Colonic mucosa (tissue), 4 donors: ENCODE measurements at regions not wholly inside any gene's neighbourhood (a gene's known extent, or its start where the extent isn't known, plus 50 kb on each side); places are given as distances from the start of the nearest gene placed in this dataset.

ENCODE experiments used
- DNase-seq: peaks from one replicate; pipeline ENCODE4 v3.0.0-alpha.2; 2020
- H3K27ac ChIP-seq: fragments of 200-600 bp; one replicate; pipeline ENCODE4 v1.8.0; 2021
- H3K27me3 ChIP-seq: fragments of 200-600 bp; one replicate; pipeline ENCODE4 v1.8.0; 2021
- H3K36me3 ChIP-seq: fragments of 200-600 bp; one replicate; pipeline ENCODE4 v1.8.0; 2021
- H3K4me1 ChIP-seq: fragments of 200-600 bp; one replicate; pipeline ENCODE4 v1.8.0; 2021; ENCODE audit warnings: mild to moderate bottlenecking
- H3K4me3 ChIP-seq: fragments of 200-600 bp; one replicate; pipeline ENCODE4 v1.8.0; 2021
- H3K9ac ChIP-seq, 2 donors: one replicate each; pipeline ENCODE4 v1.7.0; 2013; ENCODE audit warnings: control low read depth in 2 of 2, low read depth in 2 of 2, low read length in 2 of 2
- H3K9me3 ChIP-seq: fragments of 200-600 bp; one replicate; pipeline ENCODE4 v1.8.0; 2021
- intact Hi-C: fragments of 100-400 bp; cut with DNase I; formaldehyde crosslinking; loops from one replicate; pipeline ENCODE4 v1.14.1; 2022
- TF ChIP-seq, protein P1 (sequence below): fragments of 200-600 bp; IDR thresholded peaks from one replicate; pipeline ENCODE4 v1.8.0; 2022; ENCODE audit warnings: antibody characterized with exemption, mild to moderate bottlenecking
- donor health status: healthy.
- donor health status: DM: no; HTN: no; CAD: no.
- donor health status: DM: no; HTN: no; CAD: no.

DNA sequence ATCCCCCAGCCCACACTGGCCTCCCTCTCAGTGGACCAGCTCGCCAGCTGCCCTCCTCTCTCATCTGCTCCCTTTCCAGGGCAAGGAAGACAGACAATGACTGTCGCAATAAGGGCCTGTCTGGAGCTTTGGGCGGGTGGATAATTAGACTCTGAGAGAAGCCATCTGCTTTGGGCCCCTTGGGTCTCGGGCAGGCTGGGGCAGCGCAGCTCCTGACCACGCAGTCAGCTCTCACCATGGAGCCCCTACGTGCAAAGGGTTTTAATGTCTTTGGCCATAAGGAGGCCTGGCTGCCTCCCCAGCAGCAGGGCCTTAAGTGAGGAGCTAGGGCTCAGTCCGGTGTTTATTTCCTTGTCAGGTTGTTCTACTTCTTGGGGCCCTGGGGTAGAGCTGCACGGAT, 153.9 kb downstream of the CHST1 start:
- DNase-seq, result no peak

DNA sequence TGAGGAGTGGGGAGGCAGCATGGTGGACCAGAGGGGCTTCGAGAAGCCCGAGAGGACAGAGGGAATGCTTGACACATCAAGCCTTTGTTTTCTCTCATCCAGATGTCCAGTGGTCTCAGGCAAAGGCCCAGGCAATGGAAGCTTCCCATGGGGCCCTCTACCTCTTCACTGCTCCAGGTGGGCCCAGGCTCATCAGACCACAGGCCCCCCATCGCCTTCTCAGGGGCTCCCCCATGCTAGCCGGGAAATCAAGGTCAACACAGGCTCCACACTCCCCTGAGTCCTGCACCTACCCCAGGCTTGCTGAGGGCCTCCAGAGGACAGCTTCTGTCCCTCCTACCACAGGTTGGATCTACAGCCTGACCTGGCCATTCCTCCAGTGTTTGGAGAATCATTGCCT, 157.5 kb downstream of the CHST1 start:
- H3K9ac ChIP-seq, result no peak overlapping the region
- no peak for DNase-seq
- intact Hi-C loops, result no loop called here

More for the DNA sequence above, 153.9 kb downstream of the CHST1 start:
- no peak overlapping the region for H3K9ac ChIP-seq
- no peaks in the 10 kb centered on the region for H3K4me1 ChIP-seq
- H3K27me3 ChIP-seq, result no peaks in the 10 kb centered on the region
- no peak overlapping the region for H3K27ac ChIP-seq
- no peak overlapping the region for H3K4me3 ChIP-seq
- no peaks in the 10 kb centered on the region for H3K9me3 ChIP-seq
- TF ChIP-seq, protein P1, sequence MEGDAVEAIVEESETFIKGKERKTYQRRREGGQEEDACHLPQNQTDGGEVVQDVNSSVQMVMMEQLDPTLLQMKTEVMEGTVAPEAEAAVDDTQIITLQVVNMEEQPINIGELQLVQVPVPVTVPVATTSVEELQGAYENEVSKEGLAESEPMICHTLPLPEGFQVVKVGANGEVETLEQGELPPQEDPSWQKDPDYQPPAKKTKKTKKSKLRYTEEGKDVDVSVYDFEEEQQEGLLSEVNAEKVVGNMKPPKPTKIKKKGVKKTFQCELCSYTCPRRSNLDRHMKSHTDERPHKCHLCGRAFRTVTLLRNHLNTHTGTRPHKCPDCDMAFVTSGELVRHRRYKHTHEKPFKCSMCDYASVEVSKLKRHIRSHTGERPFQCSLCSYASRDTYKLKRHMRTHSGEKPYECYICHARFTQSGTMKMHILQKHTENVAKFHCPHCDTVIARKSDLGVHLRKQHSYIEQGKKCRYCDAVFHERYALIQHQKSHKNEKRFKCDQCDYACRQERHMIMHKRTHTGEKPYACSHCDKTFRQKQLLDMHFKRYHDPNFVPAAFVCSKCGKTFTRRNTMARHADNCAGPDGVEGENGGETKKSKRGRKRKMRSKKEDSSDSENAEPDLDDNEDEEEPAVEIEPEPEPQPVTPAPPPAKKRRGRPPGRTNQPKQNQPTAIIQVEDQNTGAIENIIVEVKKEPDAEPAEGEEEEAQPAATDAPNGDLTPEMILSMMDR, result no peak
- intact Hi-C loops, result no loop called here
- H3K36me3 ChIP-seq, result no peaks in the 10 kb centered on the region

DNA sequence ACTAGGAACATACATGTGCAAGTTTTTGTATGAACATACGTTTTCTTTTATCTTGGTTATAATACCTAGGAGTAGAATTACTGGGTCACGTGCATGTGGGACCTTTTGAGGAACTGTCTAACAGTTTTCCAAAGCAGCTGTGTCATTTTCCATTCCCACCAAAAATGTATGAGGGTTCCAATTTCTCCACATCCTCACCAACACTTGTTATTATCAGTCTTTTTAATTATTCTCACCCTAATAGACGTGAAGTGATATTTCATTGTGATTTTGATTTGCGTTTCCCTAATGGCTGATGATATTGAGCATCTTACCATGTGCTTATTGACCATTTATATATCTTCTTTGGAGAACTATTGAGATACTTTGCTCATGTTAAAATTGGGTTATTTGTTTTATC, 162.1 kb downstream of the CHST1 start:
- Histone ChIP-seq H3K9ac (no peak overlapping the region), H3K27ac (no peak overlapping the region), H3K36me3 (no peaks in the 10 kb centered on the region), H3K27me3 (no peaks in the 10 kb centered on the region), H3K4me1 (no peaks in the 10 kb centered on the region), H3K4me3 (no peak overlapping the region), H3K9me3 (no peaks in the 10 kb centered on the region)
- TF ChIP-seq, protein P1, result no peak
- intact Hi-C loops, result no loop called here
- no peak for DNase-seq

More for the DNA sequence above, 157.5 kb downstream of the CHST1 start:
- Histone ChIP-seq H3K27ac (no peak overlapping the region), H3K36me3 (no peaks in the 10 kb centered on the region), H3K27me3 (no peaks in the 10 kb centered on the region), H3K9me3 (no peaks in the 10 kb centered on the region), H3K4me1 (no peaks in the 10 kb centered on the region), H3K4me3 (no peak overlapping the region)
- TF ChIP-seq, protein P1, result no peak

DNA sequence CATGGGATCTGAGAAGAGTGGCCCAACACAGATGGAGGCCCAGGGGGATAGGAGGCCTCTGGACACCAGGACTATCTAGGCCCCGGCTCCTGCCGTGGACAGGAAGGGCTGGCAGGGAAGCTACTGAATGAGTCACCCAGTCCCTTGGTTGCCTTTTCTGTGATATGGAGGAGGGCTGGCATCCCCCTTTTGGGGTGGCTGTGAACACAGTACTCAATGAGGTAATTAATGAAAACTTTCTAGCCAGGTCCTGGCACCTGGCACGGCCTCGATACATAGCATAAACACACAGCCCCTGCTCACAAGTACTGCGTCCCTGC, 163.2 kb downstream of the CHST1 start:
- intact Hi-C loops, result no loop called here
- H3K4me1 ChIP-seq, result no peaks in the 10 kb centered on the region
- TF ChIP-seq, protein P1, result no peak

DNA sequence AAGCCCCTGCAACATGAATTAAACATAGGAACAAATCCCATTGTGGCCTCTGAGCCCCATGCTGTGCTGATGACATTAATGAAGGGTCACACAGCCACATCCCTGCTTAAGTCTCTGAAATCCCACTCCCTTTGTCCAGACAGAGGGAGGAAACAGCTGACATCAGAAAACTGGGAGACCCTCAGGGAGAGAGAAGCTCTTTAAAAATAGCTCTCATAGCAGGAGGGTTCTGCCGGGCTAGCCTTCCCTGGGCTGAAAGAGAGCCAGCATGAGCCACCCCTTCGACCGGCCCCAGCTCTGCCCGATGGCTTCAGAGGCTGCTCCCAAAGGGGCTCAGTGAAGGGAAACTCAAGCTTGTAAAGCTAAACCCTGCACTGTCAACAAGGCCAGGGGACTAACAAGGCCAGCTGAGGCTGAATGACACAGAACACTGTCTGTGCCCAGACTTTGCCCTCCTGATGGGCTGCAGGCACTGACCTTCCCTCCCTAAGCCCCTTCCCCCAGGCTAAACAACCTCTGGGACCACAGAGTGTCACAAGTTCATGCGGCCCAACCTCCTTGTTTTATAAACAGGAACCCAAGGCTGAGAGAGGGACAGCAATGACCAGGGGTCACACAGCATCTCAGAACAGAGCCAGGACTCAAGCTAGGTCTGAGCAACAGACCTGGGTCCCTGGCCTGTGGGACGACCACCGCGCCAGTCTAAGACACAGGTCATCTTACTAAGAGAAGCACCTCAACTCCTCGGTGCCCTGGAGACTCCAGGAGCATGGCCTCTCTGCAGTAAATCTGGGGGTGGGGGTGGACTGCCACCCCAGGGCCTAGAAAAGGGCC, 163.8 kb downstream of the CHST1 start:
- DNase-seq, result no peak
- Histone ChIP-seq H3K36me3 (no peaks in the 10 kb centered on the region), H3K9ac (no peak overlapping the region), H3K9me3 (no peaks in the 10 kb centered on the region), H3K4me1 (no peaks in the 10 kb centered on the region), H3K27me3 (no peaks in the 10 kb centered on the region), H3K4me3 (no peak overlapping the region), H3K27ac (no peak overlapping the region)
- TF ChIP-seq, protein P1, result no peak
- intact Hi-C loops, result no loop called here

More for the DNA sequence above, 163.2 kb downstream of the CHST1 start:
- no peak overlapping the region for H3K27ac ChIP-seq
- no peaks in the 10 kb centered on the region for H3K36me3 ChIP-seq
- DNase-seq, result no peak
- no peak overlapping the region for H3K9ac ChIP-seq
- no peaks in the 10 kb centered on the region for H3K9me3 ChIP-seq
- no peak overlapping the region for H3K4me3 ChIP-seq
- H3K27me3 ChIP-seq, result no peaks in the 10 kb centered on the region
